ENCODE measurements at regions not wholly inside any gene's neighbourhood (a gene's known extent, or its start where the extent isn't known, plus 50 kb on each side); places are given as distances from the start of the nearest gene placed in this dataset.

DNA sequence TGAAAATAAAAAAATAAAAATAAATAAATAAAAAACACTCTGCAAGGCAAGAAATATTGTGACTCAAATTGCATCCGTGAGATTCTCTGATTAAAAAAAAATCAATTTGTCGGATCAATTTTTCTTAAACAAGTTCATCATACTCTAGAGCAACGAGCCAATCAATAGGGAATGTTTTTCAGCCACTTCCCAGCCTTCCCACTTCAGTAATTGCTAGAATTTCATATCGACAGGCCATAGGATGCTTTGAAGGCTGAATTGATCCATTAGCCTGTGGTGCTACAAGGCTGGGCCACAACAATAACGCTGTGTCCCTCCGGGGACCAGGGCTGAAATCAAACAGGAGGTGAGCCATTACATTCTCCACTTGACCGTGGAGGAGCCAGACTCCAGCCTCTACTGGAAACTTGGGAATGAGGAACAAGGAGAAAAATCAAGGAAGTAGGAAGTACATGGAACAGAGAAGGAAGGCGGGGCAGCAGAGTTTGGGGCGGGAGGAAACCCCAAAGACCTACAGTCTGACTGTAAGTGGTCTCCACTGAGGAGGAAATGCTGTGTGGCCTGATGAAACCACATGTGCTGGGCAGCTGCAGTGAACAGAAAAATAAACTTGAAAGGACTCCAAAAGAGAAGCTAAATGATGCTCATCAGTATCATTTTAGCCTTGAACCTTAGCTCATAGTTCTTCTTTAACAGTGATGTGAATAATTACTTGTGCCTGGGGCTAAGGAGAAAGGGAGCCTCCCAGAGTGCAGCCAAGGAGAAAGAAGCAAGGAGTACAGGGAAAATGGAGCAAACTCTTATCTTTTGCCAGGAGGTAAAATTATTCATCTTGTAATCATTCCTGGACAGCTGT, 308.6 kb downstream of the TLE1 start:
- no peak overlapping the region for H3K4me3 Mint-ChIP-seq

More for the DNA sequence above, 308.6 kb downstream of the TLE1 start:
- Histone ChIP-seq H3K9ac (ENCODE audit: extremely low read depth, insufficient read length, low read length) (no peak overlapping the region), H2BK5ac (ENCODE audit: insufficient read length, low read length) (no peak overlapping the region), H3K4me2 (ENCODE audit: insufficient read depth, insufficient read length, low read length) (no peak overlapping the region), H3K79me1 (ENCODE audit: insufficient read depth, low read depth, low read length, poor library complexity, severe bottlenecking) (no peaks in the 10 kb centered on the region), H3K23me2 (ENCODE audit: insufficient read length, low read depth, low read length, poor library complexity, severe bottlenecking) (no peaks in the 10 kb centered on the region), H2BK120ac (ENCODE audit: low read depth, low read length, poor library complexity, severe bottlenecking) (no peak overlapping the region), H3K4ac (ENCODE audit: low read depth, low read length) (no peak overlapping the region), H4K5ac (ENCODE audit: insufficient read length, low read depth, low read length) (no peak overlapping the region), H4K8ac (replicated peaks; ENCODE audit: insufficient read length, low read depth, low read length) (no peak overlapping the region), H3K56ac (ENCODE audit: insufficient read length, low read depth, low read length) (no peak overlapping the region), H3K23ac (ENCODE audit: insufficient read length, low read depth, low read length) (no peak overlapping the region), H3K14ac (ENCODE audit: insufficient read depth, low read length) (no peak overlapping the region), H2BK15ac (ENCODE audit: low read depth, low read length) (no peak overlapping the region), H3K27ac (ENCODE audit: insufficient read length, low read depth, low read length) (no peak overlapping the region), H4K20me1 (ENCODE audit: control insufficient read depth, insufficient read depth, insufficient read length) (no peaks in the 10 kb centered on the region), H2BK20ac (ENCODE audit: low read depth, low read length, poor library complexity, severe bottlenecking) (no peak overlapping the region), H3T11ph (ENCODE audit: low read length) (no peak overlapping the region), H3K18ac (ENCODE audit: insufficient read length, low read depth, low read length) (no peak overlapping the region), H3K27me3 (ENCODE audit: insufficient read depth, low read length) (no peaks in the 10 kb centered on the region), H3K4me1 (ENCODE audit: insufficient read depth, low read length) (no peaks in the 10 kb centered on the region), H2AK5ac (ENCODE audit: insufficient read length, low read length) (no peak overlapping the region), H2AFZ (ENCODE audit: low read length) (no peak overlapping the region), H3K9me3 (ENCODE audit: control insufficient read depth, low read depth, low read length) (no peaks in the 10 kb centered on the region), H3K79me2 (ENCODE audit: insufficient read depth, low read length) (no peaks in the 10 kb centered on the region), H4K91ac (ENCODE audit: insufficient read length, low read depth, low read length) (no peak overlapping the region), H2BK12ac (ENCODE audit: insufficient read length, low read depth, low read length) (no peak overlapping the region)
- TF ChIP-seq, protein P1, sequence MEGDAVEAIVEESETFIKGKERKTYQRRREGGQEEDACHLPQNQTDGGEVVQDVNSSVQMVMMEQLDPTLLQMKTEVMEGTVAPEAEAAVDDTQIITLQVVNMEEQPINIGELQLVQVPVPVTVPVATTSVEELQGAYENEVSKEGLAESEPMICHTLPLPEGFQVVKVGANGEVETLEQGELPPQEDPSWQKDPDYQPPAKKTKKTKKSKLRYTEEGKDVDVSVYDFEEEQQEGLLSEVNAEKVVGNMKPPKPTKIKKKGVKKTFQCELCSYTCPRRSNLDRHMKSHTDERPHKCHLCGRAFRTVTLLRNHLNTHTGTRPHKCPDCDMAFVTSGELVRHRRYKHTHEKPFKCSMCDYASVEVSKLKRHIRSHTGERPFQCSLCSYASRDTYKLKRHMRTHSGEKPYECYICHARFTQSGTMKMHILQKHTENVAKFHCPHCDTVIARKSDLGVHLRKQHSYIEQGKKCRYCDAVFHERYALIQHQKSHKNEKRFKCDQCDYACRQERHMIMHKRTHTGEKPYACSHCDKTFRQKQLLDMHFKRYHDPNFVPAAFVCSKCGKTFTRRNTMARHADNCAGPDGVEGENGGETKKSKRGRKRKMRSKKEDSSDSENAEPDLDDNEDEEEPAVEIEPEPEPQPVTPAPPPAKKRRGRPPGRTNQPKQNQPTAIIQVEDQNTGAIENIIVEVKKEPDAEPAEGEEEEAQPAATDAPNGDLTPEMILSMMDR (conservative IDR thresholded peaks at IDR 0.05) = no peak
- WGBS (ENCODE audit: extremely low coverage, insufficient read length, low lambda C conversion rate) = no CpG with 5 or more reads among the region's 9 CpGs
- Mint-ChIP-seq H3K27ac (no peak overlapping the region; a peak in 1 of 7 replicates), H3K4me1 (peaks cover 9 to 15% of the 10 kb centered on the region in 2 experiments), H3K9me3 (peaks cover 2 to 4% of the 10 kb centered on the region in 2 experiments; a peak in 2 of 5 replicates), H3K36me3 (ENCODE audit: insufficient read depth in 1 of 3, low read depth in 3 of 3) (peaks cover 0 to 7% (median 0%) of the 10 kb centered on the region in 3 experiments; a peak in 2 of 7 replicates), H3K27me3 (ENCODE audit: low read depth) (no peaks in the 10 kb centered on the region)
- DNase-seq = no peak

Data from H9 (cell line).